GM21526 (cell line): ENCODE measurements at regions not wholly inside any gene's neighbourhood (a gene's known extent, or its start where the extent isn't known, plus 50 kb on each side); places are given as distances from the start of the nearest gene placed in this dataset.

Experiments used
- ATAC-seq: cut with Tn5 transposase; IDR thresholded peaks from one replicate; pipeline ENCODE4 v1.9.1; 2021; ENCODE audit warnings: moderate library complexity; ENCODE audit not compliant: unreplicated experiment, low FRiP score

GRCh38 chr5:54626407-54626806, 108.8 kb downstream of the SNX18 start:
- no peak for ATAC-seq

- no peak for ATAC-seq
Measured at GRCh38 chr5:54624805-54625568, 107.4 kb downstream of the SNX18 start.

GRCh38 chr5:54621709-54622108, 104.2 kb downstream of the SNX18 start:
- ATAC-seq: no peak

GRCh38 chr5:54621048-54621447, 103.5 kb downstream of the SNX18 start:
- no peak for ATAC-seq

- no peak for ATAC-seq
Measured at GRCh38 chr5:54620141-54620933, 102.8 kb downstream of the SNX18 start.

- no peak for ATAC-seq
Measured at GRCh38 chr5:54619731-54620130, 102.2 kb downstream of the SNX18 start.

GRCh38 chr5:54616518-54617220, 99.1 kb downstream of the SNX18 start:
- no peak for ATAC-seq

- no peak for ATAC-seq
Measured at GRCh38 chr5:54616031-54616430, 98.5 kb downstream of the SNX18 start.

GRCh38 chr5:54615381-54615780, 97.8 kb downstream of the SNX18 start:
- no peak for ATAC-seq

- ATAC-seq: no peak
Measured at GRCh38 chr5:54612711-54613110, 95.2 kb downstream of the SNX18 start.

- no peak for ATAC-seq
Measured at GRCh38 chr5:54611290-54611951, 93.9 kb downstream of the SNX18 start.

- peak; percentile 95 for ATAC-seq
Measured at GRCh38 chr5:54610197-54610944, 92.8 kb downstream of the SNX18 start.

GRCh38 chr5:54608423-54609085, 91.0 kb downstream of the SNX18 start:
- ATAC-seq: no peak

- no peak for ATAC-seq
Measured at GRCh38 chr5:54607006-54607405, 89.4 kb downstream of the SNX18 start.

GRCh38 chr5:54603372-54603771, 85.8 kb downstream of the SNX18 start:
- ATAC-seq: no peak

GRCh38 chr5:54602475-54602874, 84.9 kb downstream of the SNX18 start:
- ATAC-seq: no peak

GRCh38 chr5:54601411-54602230, 84.1 kb downstream of the SNX18 start:
- no peak for ATAC-seq
